ENCODE measurements at regions not wholly inside any gene's neighbourhood (a gene's known extent, or its start where the extent isn't known, plus 50 kb on each side); places are given as distances from the start of the nearest gene placed in this dataset.
A peak's percentile ranks its signal among the peaks of the same experiment; 100 is the strongest.

GRCh38 chr13:72462166-72462565 lies 265.3 kb downstream of the MZT1 start:
- no peaks in the 10 kb centered on the region for H3K36me3 ChIP-seq (ENCODE audit: control insufficient read depth in 4 of 4, insufficient read depth in 4 of 4, low read length in 4 of 4)
- no peak for TF ChIP-seq CTCF (IDR thresholded peaks at IDR 0.05; ENCODE audit: control extremely low read depth, extremely low read depth)
- DNase-seq (peak in 1 of 3 donors; percentile 15), ATAC-seq (ENCODE audit: insufficient read depth, low FRiP score) (no peak)
- no peaks in the 10 kb centered on the region for H3K27me3 ChIP-seq (ENCODE audit: control insufficient read depth in 3 of 3, insufficient read depth in 3 of 3, low read length in 2 of 3)
- H3K4me1 ChIP-seq (ENCODE audit: control insufficient read depth in 5 of 5, insufficient read depth in 5 of 5, low read length in 5 of 5) = peaks cover 0 to 8% (median 0%) of the 10 kb centered on the region in 5 donors
- H3K27ac ChIP-seq (ENCODE audit: low read depth in 1 of 2, low read length in 1 of 2) = no peak overlapping the region
- H3K4me3 ChIP-seq = no peak overlapping the region
- peaks cover 0 to 3% (median 0%) of the 10 kb centered on the region in 4 donors for H3K9me3 ChIP-seq (ENCODE audit: control insufficient read depth in 4 of 4, insufficient read depth in 3 of 4, low read length in 3 of 4)
- H3K9ac ChIP-seq (ENCODE audit: insufficient read depth in 1 of 2, low read length in 2 of 2) = no peak overlapping the region

- TF ChIP-seq CTCF (IDR thresholded peaks at IDR 0.05; ENCODE audit: control extremely low read depth, extremely low read depth) = no peak
- H3K4me3 ChIP-seq = no peak overlapping the region
- H3K9ac ChIP-seq (ENCODE audit: insufficient read depth in 1 of 2, low read length in 2 of 2) = no peak overlapping the region
- ATAC-seq (ENCODE audit: insufficient read depth, low FRiP score) (no peak), DNase-seq (peak in 2 of 3 donors; percentile 29 to 33)
- 17 to 36% methylated on average over 1 of the region's 1 CpG for WGBS, 2 donors
- H3K4me1 ChIP-seq (ENCODE audit: control insufficient read depth in 5 of 5, insufficient read depth in 5 of 5, low read length in 5 of 5) = peaks cover 0 to 4% (median 0%) of the 10 kb centered on the region in 5 donors
- no peak overlapping the region for H3K27ac ChIP-seq (ENCODE audit: low read depth in 1 of 2, low read length in 1 of 2)
- H3K9me3 ChIP-seq (ENCODE audit: control insufficient read depth in 4 of 4, insufficient read depth in 3 of 4, low read length in 3 of 4) = peaks cover 0 to 3% (median 0%) of the 10 kb centered on the region in 4 donors
- H3K27me3 ChIP-seq (ENCODE audit: control insufficient read depth in 3 of 3, insufficient read depth in 3 of 3, low read length in 2 of 3) = no peaks in the 10 kb centered on the region
- no peaks in the 10 kb centered on the region for H3K36me3 ChIP-seq (ENCODE audit: control insufficient read depth in 4 of 4, insufficient read depth in 4 of 4, low read length in 4 of 4)
These were observed 268.7 kb downstream of the MZT1 start for GRCh38 chr13:72458701-72459100.

- no peak overlapping the region for H3K4me3 ChIP-seq
- no peaks in the 10 kb centered on the region for H3K27me3 ChIP-seq (ENCODE audit: control insufficient read depth in 3 of 3, insufficient read depth in 3 of 3, low read length in 2 of 3)
- 87 to 90% methylated on average over 1 of the region's 1 CpG for WGBS, 2 donors
- ATAC-seq (ENCODE audit: insufficient read depth, low FRiP score) = no peak
- no peaks in the 10 kb centered on the region for H3K4me1 ChIP-seq (ENCODE audit: control insufficient read depth in 5 of 5, insufficient read depth in 5 of 5, low read length in 5 of 5)
- no peaks in the 10 kb centered on the region for H3K36me3 ChIP-seq (ENCODE audit: control insufficient read depth in 4 of 4, insufficient read depth in 4 of 4, low read length in 4 of 4)
- TF ChIP-seq CTCF (IDR thresholded peaks at IDR 0.05; ENCODE audit: control extremely low read depth, extremely low read depth) = no peak
- DNase-seq = no peak
- H3K9ac ChIP-seq (ENCODE audit: insufficient read depth in 1 of 2, low read length in 2 of 2) = no peak overlapping the region
- H3K9me3 ChIP-seq (ENCODE audit: control insufficient read depth in 4 of 4, insufficient read depth in 3 of 4, low read length in 3 of 4) = peaks cover 0 to 3% (median 0%) of the 10 kb centered on the region in 4 donors
- no peak overlapping the region for H3K27ac ChIP-seq (ENCODE audit: low read depth in 1 of 2, low read length in 1 of 2)
These were observed 270.3 kb downstream of the MZT1 start for GRCh38 chr13:72457151-72457550.

- TF ChIP-seq CTCF (IDR thresholded peaks at IDR 0.05; ENCODE audit: control extremely low read depth, extremely low read depth) = no peak
- H3K27ac ChIP-seq (ENCODE audit: low read depth in 1 of 2, low read length in 1 of 2) = no peak overlapping the region
- no peaks in the 10 kb centered on the region for H3K36me3 ChIP-seq (ENCODE audit: control insufficient read depth in 4 of 4, insufficient read depth in 4 of 4, low read length in 4 of 4)
- no peaks in the 10 kb centered on the region for H3K27me3 ChIP-seq (ENCODE audit: control insufficient read depth in 3 of 3, insufficient read depth in 3 of 3, low read length in 2 of 3)
- DNase-seq (no peak), ATAC-seq (ENCODE audit: insufficient read depth, low FRiP score) (no peak)
- H3K9ac ChIP-seq (ENCODE audit: insufficient read depth in 1 of 2, low read length in 2 of 2) = no peak overlapping the region
- WGBS, 2 donors = 73% methylated on average over 2 of the region's 2 CpGs
- peaks cover 0 to 3% (median 0%) of the 10 kb centered on the region in 4 donors for H3K9me3 ChIP-seq (ENCODE audit: control insufficient read depth in 4 of 4, insufficient read depth in 3 of 4, low read length in 3 of 4)
- no peak overlapping the region for H3K4me3 ChIP-seq
- H3K4me1 ChIP-seq (ENCODE audit: control insufficient read depth in 5 of 5, insufficient read depth in 5 of 5, low read length in 5 of 5) = no peaks in the 10 kb centered on the region
These were observed 270.9 kb downstream of the MZT1 start for GRCh38 chr13:72456486-72456885.
